GM12878 (cell line): ENCODE measurements at regions not wholly inside any gene's neighbourhood (a gene's known extent, or its start where the extent isn't known, plus 50 kb on each side); places are given as distances from the start of the nearest gene placed in this dataset.

ENCODE experiments used
- ATAC-seq: fragments of 200-7000 bp; cut with Tn5 transposase; 3 replicates; pipeline ENCODE4 v1.9.1; 2020; ENCODE audit warnings: mild to moderate bottlenecking, moderate library complexity
- BruUV-seq: library from RNA; stranded (reverse); fragments of 400-500 nt; replicated peaks from 2 replicates; lab custom pipeline; 2021; lab: Mats Ljungman, UMichigan
- CTCF ChIA-PET: fragments of 300-600 bp; sonication (Branson Sonifier 250); formaldehyde crosslinking; extraction: SDS; loops from one replicate; lab custom pipeline; 2021; ENCODE audit warnings: inconsistent platforms; lab: Yijun Ruan, JAX
- POLR2A ChIA-PET: fragments of 350-600 bp; formaldehyde crosslinking; extraction: SDS; loops from one replicate; lab custom pipeline; 2021; ENCODE audit warnings: inconsistent platforms; lab: Charles Lee
- RAD21 ChIA-PET: fragments of 300-600 bp; sonication (Branson Sonifier 250); formaldehyde crosslinking; loops from one replicate; lab custom pipeline; 2023; ENCODE audit warnings: antibody characterized with exemption; ENCODE audit not compliant: unreplicated experiment; lab: Charles Lee
- SMC1A ChIA-PET: fragments of 300-600 bp; sonication (Branson Sonifier 250); formaldehyde crosslinking; loops from one replicate; lab custom pipeline; 2023; ENCODE audit not compliant: unreplicated experiment, uncharacterized antibody; lab: Charles Lee
- DNase-seq: peaks from one replicate; pipeline ENCODE4 v3.0.0-alpha.2; 2011; ENCODE audit warnings: low read depth, low spot score
- FAIRE-seq: peaks from 3 replicates; lab custom pipeline; 2011; peaks lifted over from hg19 to GRCh38; lab: Jason Lieb, UNC
- H2AFZ ChIP-seq: 2 replicates; pipeline ENCODE4 v1.6.0; 2011; ENCODE audit warnings: low read depth, low read length, control low read depth; ENCODE audit not compliant: control insufficient read depth
- H3K27ac ChIP-seq: 2 replicates; pipeline ENCODE4 v1.5.1; 2011; ENCODE audit warnings: control low read depth; ENCODE audit not compliant: control insufficient read depth, insufficient read depth
- H3K27me3 ChIP-seq, 2 experiments: replicated peaks in 1 of 2; 2 replicates each; pipeline versions ENCODE4 v1.6.0 to v1.6.1; 2011; ENCODE audit warnings: low read length in 1 of 2; ENCODE audit not compliant: control insufficient read depth in 2 of 2, insufficient read depth in 2 of 2
- H3K36me3 ChIP-seq, 2 experiments: 2 replicates each; pipeline ENCODE4 v1.5.1; 2011; ENCODE audit warnings: low read length in 1 of 2; ENCODE audit not compliant: control insufficient read depth in 2 of 2, insufficient read depth in 2 of 2
- H3K4me1 ChIP-seq: 2 replicates; pipeline ENCODE4 v1.6.1; 2011; ENCODE audit warnings: mild to moderate bottlenecking, low read length, moderate library complexity, mixed read lengths; ENCODE audit not compliant: control insufficient read depth, insufficient read depth
- H3K4me2 ChIP-seq: 2 replicates; pipeline ENCODE4 v1.6.0; 2011; ENCODE audit warnings: control low read depth; ENCODE audit not compliant: control insufficient read depth, insufficient read depth
- H3K4me3 ChIP-seq: fragments of 200-600 bp; sonication (generic); 2 replicates; pipeline ENCODE4 v1.5.1; 2016
- H3K79me2 ChIP-seq: 2 replicates; pipeline ENCODE4 v1.6.0; 2011; ENCODE audit warnings: low read length; ENCODE audit not compliant: control insufficient read depth, insufficient read depth
- H3K9ac ChIP-seq: 2 replicates; pipeline ENCODE4 v1.8.0; 2011; ENCODE audit warnings: low read length, control low read depth, mixed read lengths; ENCODE audit not compliant: control insufficient read depth, insufficient read depth
- H3K9me3 ChIP-seq: replicated peaks from 3 replicates; pipeline ENCODE4 v1.5.1; 2011; ENCODE audit warnings: mild to moderate bottlenecking, low read length; ENCODE audit not compliant: control insufficient read depth, insufficient read depth
- H4K20me1 ChIP-seq: 2 replicates; pipeline ENCODE4 v1.6.0; 2011; ENCODE audit not compliant: control insufficient read depth, insufficient read depth
- CEBPB ChIP-seq, 2 experiments: fragments of 150-350 bp in 1 of 2; IDR thresholded peaks; 2 replicates each; pipeline ENCODE4 v1.6.1; 2012 to 2014; ENCODE audit warnings: low read depth in 2 of 2, low read length in 2 of 2, borderline replicate concordance in 1 of 2, inconsistent platforms in 1 of 2
- CHD4 ChIP-seq: fragments of 200-600 bp; sonication (generic); IDR thresholded peaks from 2 replicates; pipeline ENCODE4 v1.6.1; 2016; ENCODE audit warnings: mild to moderate bottlenecking
- EZH2 ChIP-seq: IDR thresholded peaks from 2 replicates; pipeline ENCODE4 v1.6.1; 2012; ENCODE audit warnings: low read depth, mild to moderate bottlenecking, control low read depth, inconsistent platforms, low read length, borderline replicate concordance; ENCODE audit not compliant: control insufficient read depth
- FOS ChIP-seq: IDR thresholded peaks from 3 replicates; pipeline ENCODE4 v1.6.1; 2011; ENCODE audit warnings: borderline replicate concordance; ENCODE audit not compliant: insufficient read length; ENCODE audit errors: extremely low read depth
- FOXM1 ChIP-seq: IDR thresholded peaks from 2 replicates; pipeline ENCODE4 v1.6.1; 2012; ENCODE audit warnings: low read depth, mild to moderate bottlenecking, inconsistent platforms, low read length, moderate library complexity
- HCFC1 ChIP-seq: fragments of 150-350 bp; IDR thresholded peaks from 2 replicates; pipeline ENCODE4 v1.6.1; 2014; ENCODE audit warnings: low read length
- JUND ChIP-seq: IDR thresholded peaks from 2 replicates; pipeline ENCODE4 v1.6.1; 2012; ENCODE audit warnings: low read depth, mild to moderate bottlenecking, low read length, improper control_type of control experiment, moderate library complexity
- PML ChIP-seq: IDR thresholded peaks from 2 replicates; pipeline ENCODE4 v1.6.1; 2012; ENCODE audit warnings: low read length, inconsistent platforms
- POLR2A ChIP-seq: IDR thresholded peaks from 2 replicates; pipeline ENCODE4 v1.6.1; 2011; ENCODE audit warnings: low read depth, mild to moderate bottlenecking, low read length
- SMC3 ChIP-seq: IDR thresholded peaks from 2 replicates; pipeline ENCODE4 v1.6.1; 2011; ENCODE audit warnings: low read length, improper control_type of control experiment, borderline replicate concordance
- SP1 ChIP-seq: IDR thresholded peaks from one replicate; pipeline ENCODE4 v1.6.1; 2011; ENCODE audit warnings: low read depth, low read length
- WGBS: methylation state at CpG from one replicate; pipeline ENCODE4 v1.1.6; 2016; ENCODE audit warnings: low lambda C conversion rate; ENCODE audit not compliant: insufficient replicate concordance, insufficient coverage; ENCODE audit errors: missing lambda C conversion rate; 5-methylcytosine and 5-hydroxymethylcytosine counted together
- in situ Hi-C: fragments of 300-500 bp; cut with MboI; formaldehyde crosslinking; loops from 9 replicates; pipeline ENCODE4 v1.14.3; 2018; ENCODE audit warnings: mixed read lengths
- intact Hi-C: fragments of 100-400 bp; cut with micrococcal nuclease; formaldehyde crosslinking; loops from one replicate; pipeline ENCODE4 v1.14.2; 2022; ENCODE audit not compliant: unreplicated experiment
- TF ChIP-seq, protein P1 (sequence below): IDR thresholded peaks from 2 replicates; pipeline ENCODE4 v1.6.1; 2012; ENCODE audit warnings: low read length, inconsistent platforms
- TF ChIP-seq, protein P2 (sequence below): fragments of 450-650 bp; IDR thresholded peaks from 2 replicates; pipeline ENCODE4 v1.6.1; 2017; ENCODE audit warnings: mild to moderate bottlenecking, low read depth, inconsistent platforms; ENCODE audit not compliant: poor library complexity, severe bottlenecking
- TF ChIP-seq, protein P3 (sequence below): fragments of 450-650 bp; IDR thresholded peaks from 2 replicates; pipeline ENCODE4 v1.6.1; 2016; ENCODE audit warnings: mild to moderate bottlenecking

GRCh38 chr13:109870696-109871370, 84.5 kb upstream of the IRS2 start:
- Histone ChIP-seq H4K20me1 (no peaks in the 10 kb centered on the region), H3K27me3 (no peaks in the 10 kb centered on the region), H3K36me3 (no peaks in the 10 kb centered on the region), H3K4me1 (no peaks in the 10 kb centered on the region), H2AFZ (no peak overlapping the region)
- RAD21 ChIA-PET: no interaction called here
- BruUV-seq: no TSS peak
- ATAC-seq: no peak
- in situ Hi-C loops (no loop called here), intact Hi-C loops (no loop called here)
- WGBS: 41% methylated on average over 9 of the region's 9 CpGs
- CTCF ChIA-PET: no interaction called here
- SMC1A ChIA-PET: no interaction called here
- POLR2A ChIA-PET: no interaction called here
- TF ChIP-seq, protein P1, sequence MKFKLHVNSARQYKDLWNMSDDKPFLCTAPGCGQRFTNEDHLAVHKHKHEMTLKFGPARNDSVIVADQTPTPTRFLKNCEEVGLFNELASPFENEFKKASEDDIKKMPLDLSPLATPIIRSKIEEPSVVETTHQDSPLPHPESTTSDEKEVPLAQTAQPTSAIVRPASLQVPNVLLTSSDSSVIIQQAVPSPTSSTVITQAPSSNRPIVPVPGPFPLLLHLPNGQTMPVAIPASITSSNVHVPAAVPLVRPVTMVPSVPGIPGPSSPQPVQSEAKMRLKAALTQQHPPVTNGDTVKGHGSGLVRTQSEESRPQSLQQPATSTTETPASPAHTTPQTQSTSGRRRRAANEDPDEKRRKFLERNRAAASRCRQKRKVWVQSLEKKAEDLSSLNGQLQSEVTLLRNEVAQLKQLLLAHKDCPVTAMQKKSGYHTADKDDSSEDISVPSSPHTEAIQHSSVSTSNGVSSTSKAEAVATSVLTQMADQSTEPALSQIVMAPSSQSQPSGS: no peak
- TF ChIP-seq POLR2A (no peak), SMC3 (no peak), EZH2 (no peak), SP1 (no peak), CHD4 (no peak), FOS (no peak), CEBPB (IDR thresholded peaks at IDR 0.05; ENCODE audit: borderline replicate concordance in 1 of 2, low read depth in 2 of 2, low read length in 2 of 2) (no peak), FOXM1 (no peak), JUND (no peak), HCFC1 (no peak), PML (no peak)
- TF ChIP-seq, protein P2, sequence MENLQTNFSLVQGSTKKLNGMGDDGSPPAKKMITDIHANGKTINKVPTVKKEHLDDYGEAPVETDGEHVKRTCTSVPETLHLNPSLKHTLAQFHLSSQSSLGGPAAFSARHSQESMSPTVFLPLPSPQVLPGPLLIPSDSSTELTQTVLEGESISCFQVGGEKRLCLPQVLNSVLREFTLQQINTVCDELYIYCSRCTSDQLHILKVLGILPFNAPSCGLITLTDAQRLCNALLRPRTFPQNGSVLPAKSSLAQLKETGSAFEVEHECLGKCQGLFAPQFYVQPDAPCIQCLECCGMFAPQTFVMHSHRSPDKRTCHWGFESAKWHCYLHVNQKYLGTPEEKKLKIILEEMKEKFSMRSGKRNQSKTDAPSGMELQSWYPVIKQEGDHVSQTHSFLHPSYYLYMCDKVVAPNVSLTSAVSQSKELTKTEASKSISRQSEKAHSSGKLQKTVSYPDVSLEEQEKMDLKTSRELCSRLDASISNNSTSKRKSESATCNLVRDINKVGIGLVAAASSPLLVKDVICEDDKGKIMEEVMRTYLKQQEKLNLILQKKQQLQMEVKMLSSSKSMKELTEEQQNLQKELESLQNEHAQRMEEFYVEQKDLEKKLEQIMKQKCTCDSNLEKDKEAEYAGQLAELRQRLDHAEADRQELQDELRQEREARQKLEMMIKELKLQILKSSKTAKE: no peak
- TF ChIP-seq, protein P3, sequence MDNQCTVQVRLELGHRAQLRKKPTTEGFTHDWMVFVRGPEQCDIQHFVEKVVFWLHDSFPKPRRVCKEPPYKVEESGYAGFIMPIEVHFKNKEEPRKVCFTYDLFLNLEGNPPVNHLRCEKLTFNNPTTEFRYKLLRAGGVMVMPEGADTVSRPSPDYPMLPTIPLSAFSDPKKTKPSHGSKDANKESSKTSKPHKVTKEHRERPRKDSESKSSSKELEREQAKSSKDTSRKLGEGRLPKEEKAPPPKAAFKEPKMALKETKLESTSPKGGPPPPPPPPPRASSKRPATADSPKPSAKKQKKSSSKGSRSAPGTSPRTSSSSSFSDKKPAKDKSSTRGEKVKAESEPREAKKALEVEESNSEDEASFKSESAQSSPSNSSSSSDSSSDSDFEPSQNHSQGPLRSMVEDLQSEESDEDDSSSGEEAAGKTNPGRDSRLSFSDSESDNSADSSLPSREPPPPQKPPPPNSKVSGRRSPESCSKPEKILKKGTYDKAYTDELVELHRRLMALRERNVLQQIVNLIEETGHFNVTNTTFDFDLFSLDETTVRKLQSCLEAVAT: no peak
- TF ChIP-seq, all 136 proteins: peak for 0
- FAIRE-seq: no peak
- Histone ChIP-seq H3K9me3 (no peaks in the 10 kb centered on the region), H3K9ac (no peak overlapping the region), H3K79me2 (no peaks in the 10 kb centered on the region), H3K27ac (no peak overlapping the region), H3K4me3 (no peak overlapping the region), H3K4me2 (no peak overlapping the region)
- DNase-seq: no peak
